PC-3 (cell line): ENCODE measurements at regions not wholly inside any gene's neighbourhood (a gene's known extent, or its start where the extent isn't known, plus 50 kb on each side); places are given as distances from the start of the nearest gene placed in this dataset.

ENCODE experiments used
- ATAC-seq: fragments of 200-7000 bp; cut with Tn5 transposase; 2 replicates; pipeline ENCODE4 v1.9.1; 2020; ENCODE audit warnings: mild to moderate bottlenecking, moderate library complexity
- BruUV-seq: library from RNA; stranded (reverse); fragments of 400-500 nt; replicated peaks from 2 replicates; lab custom pipeline; 2021; lab: Mats Ljungman, UMichigan
- CTCF ChIA-PET: fragments of 300-600 bp; sonication (Branson Sonifier 250); formaldehyde crosslinking; loops from one replicate; lab custom pipeline; 2022; ENCODE audit warnings: antibody characterized with exemption; lab: Charles Lee
- POLR2A ChIA-PET: fragments of 300-600 bp; sonication (Branson Sonifier 250); formaldehyde crosslinking; loops from one replicate; lab custom pipeline; 2022; ENCODE audit warnings: antibody characterized with exemption; ENCODE audit not compliant: unreplicated experiment; lab: Charles Lee
- DNase-seq: peaks from one replicate; pipeline ENCODE4 v3.0.0-alpha.2; 2015
- H2AFZ ChIP-seq: fragments of 300-600 bp; sonication (generic); 2 replicates; pipeline ENCODE4 v1.6.0; 2016; ENCODE audit warnings: antibody characterized with exemption, low read length
- H3F3A ChIP-seq: fragments of 300-600 bp; sonication (generic); one replicate; pipeline ENCODE4 v1.6.0; 2017; ENCODE audit warnings: antibody characterized with exemption, low read length, control low read depth, mild to moderate bottlenecking; ENCODE audit not compliant: unreplicated experiment
- H3K27ac ChIP-seq: fragments of 300-600 bp; sonication (generic); 2 replicates; pipeline ENCODE4 v1.5.1; 2016; ENCODE audit warnings: mild to moderate bottlenecking, low read length
- H3K27me3 ChIP-seq: fragments of 300-600 bp; sonication (generic); 2 replicates; pipeline ENCODE4 v1.6.1; 2016; ENCODE audit warnings: low read length, mixed read lengths
- H3K36me3 ChIP-seq: fragments of 300-600 bp; sonication (generic); 2 replicates; pipeline ENCODE4 v1.6.1; 2016; ENCODE audit warnings: low read depth, mixed run types, low read length, mixed read lengths
- H3K4me1 ChIP-seq: fragments of 300-600 bp; sonication (generic); 2 replicates; pipeline ENCODE4 v1.5.1; 2016; ENCODE audit warnings: low read length; ENCODE audit not compliant: insufficient read depth
- H3K4me2 ChIP-seq: fragments of 300-600 bp; sonication (generic); 2 replicates; pipeline ENCODE4 v1.6.0; 2016; ENCODE audit warnings: low read length
- H3K4me3 ChIP-seq: fragments of 300-600 bp; sonication (generic); 2 replicates; pipeline ENCODE4 v1.5.1; 2016; ENCODE audit warnings: mild to moderate bottlenecking, low read length, mixed read lengths
- H3K79me2 ChIP-seq: fragments of 300-600 bp; sonication (generic); 2 replicates; pipeline ENCODE4 v1.6.1; 2017; ENCODE audit warnings: low read length, mixed read lengths
- H3K9ac ChIP-seq: fragments of 300-600 bp; sonication (generic); 2 replicates; pipeline ENCODE4 v1.6.0; 2016; ENCODE audit warnings: mild to moderate bottlenecking, low read length
- H3K9me2 ChIP-seq: fragments of 300-600 bp; sonication (generic); replicated peaks from 2 replicates; pipeline ENCODE4 v1.6.1; 2016; ENCODE audit warnings: mixed run types, low read length, mixed read lengths
- H3K9me3 ChIP-seq: fragments of 300-600 bp; sonication (generic); 2 replicates; pipeline ENCODE4 v1.6.1; 2016; ENCODE audit warnings: low read length, mixed read lengths
- H4K20me1 ChIP-seq: fragments of 300-600 bp; sonication (generic); 2 replicates; pipeline ENCODE4 v1.6.1; 2016; ENCODE audit warnings: low read length, mixed read lengths
- CTCF ChIP-seq: fragments of 300-600 bp; sonication (generic); conservative IDR thresholded peaks from 2 replicates; pipeline ENCODE4 v1.5.1; 2017; ENCODE audit warnings: antibody characterized with exemption, low read depth, mild to moderate bottlenecking, low read length
- EZH2 ChIP-seq: fragments of 300-600 bp; sonication (generic); IDR thresholded peaks from one replicate; pipeline ENCODE4 v1.6.1; 2017; ENCODE audit warnings: antibody characterized with exemption, mild to moderate bottlenecking, low read length; ENCODE audit not compliant: unreplicated experiment
- EZH2phosphoT487 ChIP-seq: fragments of 300-600 bp; sonication (generic); IDR thresholded peaks from 2 replicates; pipeline ENCODE4 v1.6.1; 2018; ENCODE audit warnings: mild to moderate bottlenecking, antibody characterized with exemption, low read length, borderline replicate concordance
- intact Hi-C: fragments of 100-400 bp; cut with micrococcal nuclease; formaldehyde crosslinking; loops from 2 replicates; pipeline ENCODE4 v1.9.0; 2023

GRCh38 chr9:26744191-26744965 lies 148.2 kb downstream of the CAAP1 start:
- H3K4me1 ChIP-seq = peaks cover 9% of the 10 kb centered on the region
- no peaks in the 10 kb centered on the region for H3K9me2 ChIP-seq
- ChIA-PET POLR2A (interaction anchor here (0.7 kb wide), 1 partner anchor 501 kb away, joined by 3 read pairs; no protein-coding TSS in a partner anchor), CTCF (no interaction called here)
- no TSS peak for BruUV-seq
- intact Hi-C loops = loop anchor here (1.0 to 10.0 kb wide), 3 partner anchors 50 to 230 kb away; no protein-coding TSS in a partner anchor
- H3K36me3 ChIP-seq = no peaks in the 10 kb centered on the region
- ATAC-seq (no peak), DNase-seq (peak; percentile 38)
- no peak overlapping the region for H3K4me3 ChIP-seq
- H2AFZ ChIP-seq = no peak overlapping the region
- no peak overlapping the region for H3K4me2 ChIP-seq
- H3K27me3 ChIP-seq = no peaks in the 10 kb centered on the region
- no peaks in the 10 kb centered on the region for H3F3A ChIP-seq
- no peaks in the 10 kb centered on the region for H4K20me1 ChIP-seq
- peak; percentile 72 for TF ChIP-seq CTCF
- no peak for TF ChIP-seq EZH2
- TF ChIP-seq EZH2phosphoT487 = no peak
- no peak overlapping the region for H3K27ac ChIP-seq
- no peaks in the 10 kb centered on the region for H3K9me3 ChIP-seq
- H3K9ac ChIP-seq = no peak overlapping the region
- no peaks in the 10 kb centered on the region for H3K79me2 ChIP-seq

- ATAC-seq = no peak
Measured at GRCh38 chr9:26742828-26743476, 149.7 kb downstream of the CAAP1 start.

More at GRCh38 chr9:26742828-26743476, 149.7 kb downstream of the CAAP1 start:
- Histone ChIP-seq H4K20me1 (no peaks in the 10 kb centered on the region), H3K79me2 (no peaks in the 10 kb centered on the region), H3K4me2 (no peak overlapping the region), H3K4me3 (no peak overlapping the region), H3K4me1 (peaks cover 9% of the 10 kb centered on the region), H3K9me3 (no peaks in the 10 kb centered on the region), H3F3A (no peaks in the 10 kb centered on the region), H3K9me2 (no peaks in the 10 kb centered on the region), H3K27me3 (0 out of 2 replicates have a peak, but pooled peaks cover 4% of the 10 kb centered on the region), H3K36me3 (no peaks in the 10 kb centered on the region), H3K27ac (no peak overlapping the region), H2AFZ (no peak overlapping the region), H3K9ac (no peak overlapping the region)
- no peak for DNase-seq
- TF ChIP-seq CTCF (no peak), EZH2phosphoT487 (no peak), EZH2 (no peak)
- ChIA-PET POLR2A (no interaction called here), CTCF (no interaction called here)
- BruUV-seq = no TSS peak
- intact Hi-C loops = loop anchor here (10.0 kb wide), 2 partner anchors 52 to 232 kb away; no protein-coding TSS in a partner anchor
